Body of pancreas (tissue), 4 donors: ENCODE measurements at regions not wholly inside any gene's neighbourhood (a gene's known extent, or its start where the extent isn't known, plus 50 kb on each side); places are given as distances from the start of the nearest gene placed in this dataset.

Experiments
- POLR2A ChIP-seq, 3 donors: fragments of 450-650 bp; IDR thresholded peaks; one replicate each; pipeline ENCODE4 v1.6.1; 2016; ENCODE audit warnings: antibody characterized with exemption in 3 of 3, mild to moderate bottlenecking in 2 of 3
- TF ChIP-seq, protein P1 (sequence below), 7 experiments: fragments of 450-650 bp in 4 of 7; fragments of 200-600 bp in 3 of 7; sonication (generic) in 3 of 7; IDR thresholded peaks; one replicate each; pipeline ENCODE4 v1.5.1; 2016 to 2019; ENCODE audit warnings: antibody characterized with exemption in 7 of 7

DNA sequence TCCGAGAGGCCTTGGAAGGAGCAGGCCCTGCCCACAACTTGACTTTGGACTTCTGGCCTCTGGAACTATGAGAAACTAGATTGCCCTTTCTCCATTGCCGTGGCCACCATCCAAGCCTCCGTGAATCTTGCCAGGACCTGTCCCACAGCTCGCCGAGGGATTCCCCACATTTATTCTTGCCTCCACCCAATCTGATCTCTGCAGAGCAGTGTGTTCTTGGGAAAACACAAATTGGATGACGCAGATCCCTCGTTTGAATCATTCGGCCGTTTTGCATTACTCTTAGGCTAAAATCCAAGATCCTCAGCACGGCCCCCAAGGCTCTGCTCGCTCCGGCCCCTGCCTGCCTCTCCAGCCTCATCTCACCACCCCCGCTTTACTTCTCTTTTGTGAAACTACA, 364.2 kb downstream of the ZNF516 start:
- TF ChIP-seq, protein P1, sequence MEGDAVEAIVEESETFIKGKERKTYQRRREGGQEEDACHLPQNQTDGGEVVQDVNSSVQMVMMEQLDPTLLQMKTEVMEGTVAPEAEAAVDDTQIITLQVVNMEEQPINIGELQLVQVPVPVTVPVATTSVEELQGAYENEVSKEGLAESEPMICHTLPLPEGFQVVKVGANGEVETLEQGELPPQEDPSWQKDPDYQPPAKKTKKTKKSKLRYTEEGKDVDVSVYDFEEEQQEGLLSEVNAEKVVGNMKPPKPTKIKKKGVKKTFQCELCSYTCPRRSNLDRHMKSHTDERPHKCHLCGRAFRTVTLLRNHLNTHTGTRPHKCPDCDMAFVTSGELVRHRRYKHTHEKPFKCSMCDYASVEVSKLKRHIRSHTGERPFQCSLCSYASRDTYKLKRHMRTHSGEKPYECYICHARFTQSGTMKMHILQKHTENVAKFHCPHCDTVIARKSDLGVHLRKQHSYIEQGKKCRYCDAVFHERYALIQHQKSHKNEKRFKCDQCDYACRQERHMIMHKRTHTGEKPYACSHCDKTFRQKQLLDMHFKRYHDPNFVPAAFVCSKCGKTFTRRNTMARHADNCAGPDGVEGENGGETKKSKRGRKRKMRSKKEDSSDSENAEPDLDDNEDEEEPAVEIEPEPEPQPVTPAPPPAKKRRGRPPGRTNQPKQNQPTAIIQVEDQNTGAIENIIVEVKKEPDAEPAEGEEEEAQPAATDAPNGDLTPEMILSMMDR (IDR thresholded peaks at IDR 0.05): no peak
- no peak for TF ChIP-seq POLR2A (IDR thresholded peaks at IDR 0.05)
